Caki2 (cell line): ENCODE measurements at regions not wholly inside any gene's neighbourhood (a gene's known extent, or its start where the extent isn't known, plus 50 kb on each side); places are given as distances from the start of the nearest gene placed in this dataset.
"Not testable (repeated sequence)": the region's sequence is repeated elsewhere in the genome, so short reads cannot be mapped to it uniquely, and the experiment has no call there.

ENCODE experiments used
- DNase-seq: peaks from one replicate; pipeline ENCODE4 v3.0.0-alpha.2; 2015; ENCODE audit warnings: low read depth
- in situ Hi-C: cut with HindIII; loops from 2 replicates; pipeline ENCODE4 v1.10.0; 2016; ENCODE audit warnings: low sequenced_read_pairs, low pct_unique_long_range_greater_than_20kb, mixed read lengths

GRCh38 chr1:94310570-94311270, 73.3 kb upstream of the ARHGAP29 start:
- in situ Hi-C loops, result no loop called here
- no peak for DNase-seq

GRCh38 chr1:94309829-94310569, 72.6 kb upstream of the ARHGAP29 start:
- DNase-seq, result no peak
- in situ Hi-C loops, result no loop called here

- no peak for DNase-seq
- in situ Hi-C loops, result no loop called here
These were observed 71.8 kb upstream of the ARHGAP29 start for GRCh38 chr1:94309216-94309615.

- in situ Hi-C loops, result no loop called here
These were observed 69.1 kb upstream of the ARHGAP29 start for GRCh38 chr1:94306521-94306920.

GRCh38 chr1:94305704-94306103, 68.3 kb upstream of the ARHGAP29 start:
- DNase-seq, result no peak
- in situ Hi-C loops, result no loop called here

More at GRCh38 chr1:94306521-94306920, 69.1 kb upstream of the ARHGAP29 start:
- DNase-seq, result no peak

GRCh38 chr1:94304553-94304952, 67.2 kb upstream of the ARHGAP29 start:
- DNase-seq, result no peak
- in situ Hi-C loops, result no loop called here

GRCh38 chr1:94303005-94303404, 65.6 kb upstream of the ARHGAP29 start:
- in situ Hi-C loops, result no loop called here
- no peak for DNase-seq

GRCh38 chr1:94302497-94302896, 65.1 kb upstream of the ARHGAP29 start:
- in situ Hi-C loops, result no loop called here
- no peak for DNase-seq

- no peak for DNase-seq
- in situ Hi-C loops, result no loop called here
These were observed 63.8 kb upstream of the ARHGAP29 start for GRCh38 chr1:94301186-94301585.

GRCh38 chr1:94300731-94301130, 63.3 kb upstream of the ARHGAP29 start:
- no peak for DNase-seq
- in situ Hi-C loops, result no loop called here

- in situ Hi-C loops, result no loop called here
- peak; percentile 98 for DNase-seq
These were observed 62.5 kb upstream of the ARHGAP29 start for GRCh38 chr1:94299627-94300553.

GRCh38 chr1:94298861-94299260, 61.5 kb upstream of the ARHGAP29 start:
- DNase-seq, result no peak

GRCh38 chr1:94296018-94296417, 58.6 kb upstream of the ARHGAP29 start:
- in situ Hi-C loops, result no loop called here
- DNase-seq, result no peak

More at GRCh38 chr1:94298861-94299260, 61.5 kb upstream of the ARHGAP29 start:
- in situ Hi-C loops, result no loop called here

GRCh38 chr1:94292978-94293377, 55.6 kb upstream of the ARHGAP29 start:
- DNase-seq, in situ Hi-C loops: not testable (repeated sequence)

GRCh38 chr1:94289244-94289643, 51.9 kb upstream of the ARHGAP29 start:
- in situ Hi-C loops, DNase-seq: not testable (repeated sequence)
